ENCODE measurements at regions not wholly inside any gene's neighbourhood (a gene's known extent, or its start where the extent isn't known, plus 50 kb on each side); places are given as distances from the start of the nearest gene placed in this dataset.
"Not testable (repeated sequence)": the region's sequence is repeated elsewhere in the genome, so short reads cannot be mapped to it uniquely, and the experiment has no call there.

DNA sequence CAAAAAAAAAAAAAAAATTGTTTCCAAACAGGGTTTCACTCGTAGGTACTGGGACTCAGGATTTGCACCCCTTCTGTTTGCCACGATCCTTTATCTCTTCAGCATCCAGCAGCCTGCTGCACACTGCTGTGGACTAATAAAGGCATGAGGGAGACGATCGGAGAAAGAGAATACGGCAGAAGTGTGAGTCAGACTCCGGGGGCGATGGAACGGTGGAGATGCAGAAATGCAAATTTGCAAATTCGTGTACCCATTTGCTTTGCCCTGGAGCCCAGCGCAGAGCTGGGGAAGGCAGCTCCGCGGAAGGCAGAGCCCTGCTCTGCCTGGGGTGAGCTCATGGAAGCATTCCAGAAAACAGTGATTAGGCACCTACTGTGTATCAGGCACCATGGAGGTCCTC, 270.3 kb downstream of the ASMT start:
- Histone ChIP-seq H3K27ac (no peak overlapping the region), H3K36me3 (no peaks in the 10 kb centered on the region), H3K4me1 (no peaks in the 10 kb centered on the region), H3K9me3 (no peaks in the 10 kb centered on the region), H3K27me3 (no peaks in the 10 kb centered on the region), H3K4me3 (no peak overlapping the region)
- no peak for TF ChIP-seq POLR2A (IDR thresholded peaks at IDR 0.05)
- TF ChIP-seq, protein P1, sequence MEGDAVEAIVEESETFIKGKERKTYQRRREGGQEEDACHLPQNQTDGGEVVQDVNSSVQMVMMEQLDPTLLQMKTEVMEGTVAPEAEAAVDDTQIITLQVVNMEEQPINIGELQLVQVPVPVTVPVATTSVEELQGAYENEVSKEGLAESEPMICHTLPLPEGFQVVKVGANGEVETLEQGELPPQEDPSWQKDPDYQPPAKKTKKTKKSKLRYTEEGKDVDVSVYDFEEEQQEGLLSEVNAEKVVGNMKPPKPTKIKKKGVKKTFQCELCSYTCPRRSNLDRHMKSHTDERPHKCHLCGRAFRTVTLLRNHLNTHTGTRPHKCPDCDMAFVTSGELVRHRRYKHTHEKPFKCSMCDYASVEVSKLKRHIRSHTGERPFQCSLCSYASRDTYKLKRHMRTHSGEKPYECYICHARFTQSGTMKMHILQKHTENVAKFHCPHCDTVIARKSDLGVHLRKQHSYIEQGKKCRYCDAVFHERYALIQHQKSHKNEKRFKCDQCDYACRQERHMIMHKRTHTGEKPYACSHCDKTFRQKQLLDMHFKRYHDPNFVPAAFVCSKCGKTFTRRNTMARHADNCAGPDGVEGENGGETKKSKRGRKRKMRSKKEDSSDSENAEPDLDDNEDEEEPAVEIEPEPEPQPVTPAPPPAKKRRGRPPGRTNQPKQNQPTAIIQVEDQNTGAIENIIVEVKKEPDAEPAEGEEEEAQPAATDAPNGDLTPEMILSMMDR (IDR thresholded peaks at IDR 0.05), result no peak
- DNase-seq (no peak), ATAC-seq (no peak)
- WGBS (ENCODE audit: insufficient coverage, low coverage, low lambda C conversion rate, missing lambda C conversion rate), result 76% methylated on average over 9 of the region's 12 CpGs
- intact Hi-C loops (cut with DNase I), result no loop called here

DNA sequence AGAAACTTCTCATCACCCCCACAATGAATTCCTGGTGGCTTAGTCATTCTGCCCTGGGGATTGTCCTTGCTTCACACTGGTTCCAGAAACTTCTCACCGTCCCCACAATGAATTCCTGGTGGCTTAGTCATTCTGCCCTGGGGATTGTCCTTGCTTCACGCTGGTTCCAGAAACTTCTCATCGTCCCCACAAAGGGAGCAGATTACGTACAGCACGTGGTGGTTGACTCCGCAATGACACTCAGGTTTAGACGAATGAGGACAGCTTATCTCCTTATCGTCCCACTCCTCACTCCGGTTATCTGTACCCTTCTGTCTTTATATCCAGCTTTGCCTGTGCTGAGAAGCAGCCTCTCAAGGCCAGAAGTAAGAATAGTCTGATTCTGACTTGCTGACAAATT, 273.4 kb downstream of the ASMT start:
- DNase-seq, result not testable (repeated sequence)

DNA sequence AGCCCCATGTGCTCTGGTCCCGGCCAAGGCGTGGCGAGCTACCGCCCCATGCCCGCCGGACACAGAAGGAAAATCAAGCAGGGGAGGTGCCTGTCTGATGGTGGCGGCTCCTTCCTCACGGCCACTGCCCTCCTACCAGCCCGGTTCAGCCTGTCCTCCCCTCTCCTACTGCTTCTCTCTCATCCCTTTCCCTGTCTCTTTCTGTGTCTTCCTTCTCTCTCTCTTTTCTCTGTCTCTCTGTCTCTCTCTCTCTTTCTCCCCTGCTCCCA, 279.1 kb downstream of the ASMT start:
- Histone ChIP-seq H3K36me3 (no peaks in the 10 kb centered on the region), H3K4me1 (no peaks in the 10 kb centered on the region), H3K27me3 (no peaks in the 10 kb centered on the region), H3K4me3 (no peak overlapping the region), H3K9me3 (no peaks in the 10 kb centered on the region), H3K27ac (no peak overlapping the region)
- ATAC-seq (no peak), DNase-seq (no peak)
- intact Hi-C loops (cut with DNase I), result no loop called here
- 75% methylated on average over 3 of the region's 9 CpGs for WGBS (ENCODE audit: insufficient coverage, low coverage, low lambda C conversion rate, missing lambda C conversion rate)
- TF ChIP-seq, protein P1 (IDR thresholded peaks at IDR 0.05), result no peak
- no peak for TF ChIP-seq POLR2A (IDR thresholded peaks at IDR 0.05)

More for the DNA sequence above, 273.4 kb downstream of the ASMT start:
- H3K27ac ChIP-seq; H3K27me3 ChIP-seq; H3K9me3 ChIP-seq; intact Hi-C loops (cut with DNase I); H3K4me3 ChIP-seq; ATAC-seq; H3K4me1 ChIP-seq; H3K36me3 ChIP-seq: not testable (repeated sequence)
- WGBS (ENCODE audit: insufficient coverage, low coverage, low lambda C conversion rate, missing lambda C conversion rate), result 75% methylated on average over 7 of the region's 9 CpGs

DNA sequence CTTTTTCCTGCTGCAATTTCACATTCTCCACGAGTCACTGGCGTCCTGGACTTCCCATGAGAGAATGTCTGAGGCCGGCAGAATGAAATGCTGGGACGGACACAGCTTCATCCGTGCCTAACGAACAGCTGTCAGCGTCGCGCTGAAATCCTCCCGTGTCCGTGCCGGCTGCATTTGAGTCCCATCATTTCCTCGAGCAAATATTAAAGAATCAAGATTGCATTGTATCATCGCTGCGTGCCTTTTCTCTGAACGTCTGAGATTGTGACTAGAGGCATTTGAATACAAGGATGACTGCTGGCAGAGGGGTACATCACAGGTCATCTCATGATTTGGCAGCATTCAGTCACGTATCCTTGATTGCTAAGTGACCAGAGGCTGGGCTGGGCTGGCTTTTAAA, 279.9 kb downstream of the ASMT start:
- WGBS (ENCODE audit: insufficient coverage, low coverage, low lambda C conversion rate, missing lambda C conversion rate), result 66% methylated on average over 17 of the region's 17 CpGs
- no peak for DNase-seq
- Histone ChIP-seq H3K27ac (no peak overlapping the region), H3K36me3 (no peaks in the 10 kb centered on the region), H3K9me3 (no peaks in the 10 kb centered on the region), H3K27me3 (no peaks in the 10 kb centered on the region), H3K4me3 (no peak overlapping the region), H3K4me1 (no peaks in the 10 kb centered on the region)
- ATAC-seq, result no peak
- intact Hi-C loops (cut with DNase I), result no loop called here
- TF ChIP-seq, protein P1 (IDR thresholded peaks at IDR 0.05), result no peak
- TF ChIP-seq POLR2A (IDR thresholded peaks at IDR 0.05), result no peak

DNA sequence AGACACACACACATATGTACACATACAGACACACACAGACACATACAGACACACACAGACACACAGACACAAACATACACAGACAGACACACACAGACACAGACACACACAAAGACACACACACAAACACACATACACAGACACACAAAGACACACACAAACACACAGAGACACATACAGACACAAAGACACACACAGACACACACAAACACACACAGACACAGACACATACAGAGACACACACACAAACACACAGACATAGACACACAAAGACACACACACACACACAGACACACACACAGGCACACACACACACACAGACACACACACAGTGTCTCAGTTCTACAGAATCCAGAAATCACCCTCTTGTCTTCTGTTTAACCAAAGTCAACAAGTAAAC, 280.7 kb downstream of the ASMT start:
- DNase-seq (no peak), ATAC-seq (no peak)
- Histone ChIP-seq H3K4me1 (no peaks in the 10 kb centered on the region), H3K27me3 (no peaks in the 10 kb centered on the region), H3K9me3 (no peaks in the 10 kb centered on the region), H3K36me3 (no peaks in the 10 kb centered on the region), H3K4me3 (no peak overlapping the region), H3K27ac (no peak overlapping the region)
- intact Hi-C loops (cut with DNase I), result no loop called here
- TF ChIP-seq, protein P1 (IDR thresholded peaks at IDR 0.05), result no peak
- TF ChIP-seq POLR2A (IDR thresholded peaks at IDR 0.05), result no peak
